ENCODE measurements at regions not wholly inside any gene's neighbourhood (a gene's known extent, or its start where the extent isn't known, plus 50 kb on each side); places are given as distances from the start of the nearest gene placed in this dataset.

GRCh38 chr12:5227708-5228373 is 184.2 kb downstream of the KCNA5 start:
- TF ChIP-seq CTCF (conservative IDR thresholded peaks at IDR 0.05) (no peak), ZFX (IDR thresholded peaks at IDR 0.05) (no peak)

Data from C4-2B (cell line).